ENCODE measurements at regions not wholly inside any gene's neighbourhood (a gene's known extent, or its start where the extent isn't known, plus 50 kb on each side); places are given as distances from the start of the nearest gene placed in this dataset.

GRCh38 chr12:24080465-24080864, 131.0 kb upstream of the SOX5 start:
- CTCF ChIA-PET, result no interaction called here
- POLR2A ChIA-PET, result no interaction called here

GRCh38 chr12:24079083-24079482, 129.6 kb upstream of the SOX5 start:
- CTCF ChIA-PET, result no interaction called here
- POLR2A ChIA-PET, result no interaction called here

GRCh38 chr12:24078318-24078765, 128.9 kb upstream of the SOX5 start:
- ChIA-PET CTCF (no interaction called here), POLR2A (no interaction called here)

GRCh38 chr12:24077161-24077560, 127.7 kb upstream of the SOX5 start:
- ChIA-PET CTCF (no interaction called here), POLR2A (no interaction called here)

GRCh38 chr12:24075650-24076049, 126.2 kb upstream of the SOX5 start:
- POLR2A ChIA-PET, result no interaction called here
- CTCF ChIA-PET, result no interaction called here

GRCh38 chr12:24073170-24073810, 123.8 kb upstream of the SOX5 start:
- ChIA-PET POLR2A (no interaction called here), CTCF (no interaction called here)

GRCh38 chr12:24072302-24072701, 122.8 kb upstream of the SOX5 start:
- ChIA-PET POLR2A (no interaction called here), CTCF (no interaction called here)

- ChIA-PET CTCF (no interaction called here), POLR2A (no interaction called here)
Measured at GRCh38 chr12:24071842-24072241, 122.4 kb upstream of the SOX5 start.

- ChIA-PET CTCF (no interaction called here), POLR2A (no interaction called here)
Measured at GRCh38 chr12:24069532-24070395, 120.3 kb upstream of the SOX5 start.

- ChIA-PET POLR2A (no interaction called here), CTCF (no interaction called here)
Measured at GRCh38 chr12:24066865-24067264, 117.4 kb upstream of the SOX5 start.

GRCh38 chr12:24066097-24066496, 116.6 kb upstream of the SOX5 start:
- CTCF ChIA-PET, result no interaction called here
- POLR2A ChIA-PET, result no interaction called here

GRCh38 chr12:24062642-24063245, 113.3 kb upstream of the SOX5 start:
- ChIA-PET CTCF (no interaction called here), POLR2A (no interaction called here)

- ChIA-PET POLR2A (interaction anchor here (0.6 kb wide), 1 partner anchor 15 kb away, joined by 4 read pairs; no protein-coding TSS in a partner anchor), CTCF (no interaction called here)
Measured at GRCh38 chr12:24060089-24060488, 110.6 kb upstream of the SOX5 start.

GRCh38 chr12:24057920-24058476, 108.5 kb upstream of the SOX5 start:
- CTCF ChIA-PET, result interaction anchor here (0.5 kb wide), 1 partner anchor 59 kb away, joined by 4 read pairs; no protein-coding TSS in a partner anchor
- POLR2A ChIA-PET, result no interaction called here

GRCh38 chr12:24055747-24056146, 106.3 kb upstream of the SOX5 start:
- CTCF ChIA-PET, result no interaction called here

GRCh38 chr12:24054416-24054815, 104.9 kb upstream of the SOX5 start:
- CTCF ChIA-PET, result no interaction called here
- POLR2A ChIA-PET, result no interaction called here

More at GRCh38 chr12:24055747-24056146, 106.3 kb upstream of the SOX5 start:
- POLR2A ChIA-PET, result no interaction called here

- ChIA-PET POLR2A (no interaction called here), CTCF (no interaction called here)
Measured at GRCh38 chr12:24049728-24050127, 100.3 kb upstream of the SOX5 start.

- CTCF ChIA-PET, result no interaction called here
- POLR2A ChIA-PET, result no interaction called here
Measured at GRCh38 chr12:24049101-24049500, 99.6 kb upstream of the SOX5 start.

- ChIA-PET CTCF (no interaction called here), POLR2A (no interaction called here)
Measured at GRCh38 chr12:24048446-24048845, 99.0 kb upstream of the SOX5 start.

- ChIA-PET POLR2A (no interaction called here), CTCF (no interaction called here)
Measured at GRCh38 chr12:24047326-24047725, 97.9 kb upstream of the SOX5 start.

GRCh38 chr12:24045816-24046257, 96.4 kb upstream of the SOX5 start:
- ChIA-PET POLR2A (no interaction called here), CTCF (no interaction called here)
